HCT116 (cell line): ENCODE measurements at regions not wholly inside any gene's neighbourhood (a gene's known extent, or its start where the extent isn't known, plus 50 kb on each side); places are given as distances from the start of the nearest gene placed in this dataset.

Source experiments
- ATAC-seq: fragments of 200-7000 bp; cut with Tn5 transposase; 2 replicates; pipeline ENCODE4 v1.9.1; 2020; ENCODE audit warnings: mild to moderate bottlenecking, moderate library complexity
- BruUV-seq: library from RNA; stranded (reverse); fragments of 400-500 nt; replicated peaks from 2 replicates; lab custom pipeline; 2021; lab: Mats Ljungman, UMichigan
- CTCF ChIA-PET: fragments of 300-600 bp; sonication (Branson Sonifier 250); formaldehyde crosslinking; loops from one replicate; lab custom pipeline; 2021; ENCODE audit warnings: antibody characterized with exemption; lab: Charles Lee
- POLR2A ChIA-PET: fragments of 300-600, 350-600 bp; sonication (Branson Sonifier 250); formaldehyde crosslinking; loops from one replicate; lab custom pipeline; 2021; ENCODE audit warnings: antibody characterized with exemption; lab: Charles Lee
- RAD21 ChIA-PET, 2 experiments: fragments of 300-600 bp; sonication (Branson Sonifier 250); formaldehyde crosslinking; loops; one replicate each; lab custom pipeline; 2023; ENCODE audit warnings: low total read pairs in 2 of 2; ENCODE audit not compliant: uncharacterized antibody in 2 of 2, unreplicated experiment in 2 of 2, low non-redundant PET in 1 of 2; lab: Charles Lee
- DNase-seq: peaks from one replicate; pipeline ENCODE4 v3.0.0-alpha.2; 2010; ENCODE audit warnings: low read depth, low spot score
- H2AFZ ChIP-seq: fragments of 200-600 bp; shearing (Covaris generic), sonication (generic); 2 replicates; pipeline ENCODE4 v1.6.1; 2017; ENCODE audit warnings: low read depth, mixed run types, mixed read lengths, antibody characterized with exemption, low read length; ENCODE audit not compliant: poor library complexity, severe bottlenecking
- H3K27ac ChIP-seq: 2 replicates; pipeline ENCODE4 v1.5.1; 2012; ENCODE audit warnings: low read depth, low read length
- H3K27me3 ChIP-seq: fragments of 200-600 bp; sonication (generic); 2 replicates; pipeline ENCODE4 v1.6.1; 2016; ENCODE audit warnings: mixed run types, low read length, mixed read lengths; ENCODE audit not compliant: insufficient read depth
- H3K36me3 ChIP-seq, 2 experiments: fragments of 200-500 bp in 1 of 2; fragments of 200-600 bp in 1 of 2; sonication (Bioruptor generic) in 1 of 2; sonication (generic) in 1 of 2; 2 replicates each; pipeline versions ENCODE4 v1.5.1 to v1.6.1; 2014 to 2016; ENCODE audit warnings: low read length in 2 of 2, inconsistent platforms in 1 of 2, mixed read lengths in 1 of 2, mixed run types in 1 of 2; ENCODE audit not compliant: insufficient read depth in 2 of 2, control insufficient read depth in 1 of 2
- H3K4me1 ChIP-seq, 2 experiments: fragments of 200-600 bp in 1 of 2; sonication (generic) in 1 of 2; 2 replicates each; pipeline versions ENCODE4 v1.5.1 to v1.6.1; 2012 to 2017; ENCODE audit warnings: low read length in 2 of 2, inconsistent platforms in 1 of 2, mild to moderate bottlenecking in 1 of 2, mixed read lengths in 1 of 2, mixed run types in 1 of 2, moderate library complexity in 1 of 2; ENCODE audit not compliant: insufficient read depth in 2 of 2, control insufficient read depth in 1 of 2
- H3K4me2 ChIP-seq: fragments of 200-600 bp; sonication (generic); 2 replicates; pipeline ENCODE4 v1.6.1; 2017; ENCODE audit warnings: mixed run types, low read length, mixed read lengths
- H3K4me3 ChIP-seq, 2 experiments: fragments of 200-600 bp in 1 of 2; sonication (generic) in 1 of 2; replicated peaks in 1 of 2; 2 replicates each; pipeline ENCODE4 v1.5.1; 2011 to 2016; ENCODE audit warnings: low read length in 2 of 2, control low read depth in 1 of 2, low read depth in 1 of 2, mild to moderate bottlenecking in 1 of 2, mixed read lengths in 1 of 2, mixed run types in 1 of 2
- H3K79me2 ChIP-seq: fragments of 200-600 bp; sonication (generic); 2 replicates; pipeline ENCODE4 v1.6.1; 2017; ENCODE audit warnings: mild to moderate bottlenecking, mixed run types, low read length, moderate library complexity, mixed read lengths; ENCODE audit not compliant: insufficient read depth
- H3K9ac ChIP-seq: fragments of 200-600 bp; sonication (generic); 2 replicates; pipeline ENCODE4 v1.6.1; 2016; ENCODE audit warnings: low read length, mixed read lengths
- H3K9me2 ChIP-seq: fragments of 200-600 bp; sonication (generic), shearing (Covaris generic); 2 replicates; pipeline ENCODE4 v1.6.1; 2017; ENCODE audit warnings: mixed run types, mild to moderate bottlenecking, moderate library complexity; ENCODE audit not compliant: insufficient read depth
- H3K9me3 ChIP-seq, 2 experiments: fragments of 200-500 bp in 1 of 2; fragments of 200-600 bp in 1 of 2; sonication (Bioruptor generic) in 1 of 2; sonication (generic) in 1 of 2; 2 replicates each; pipeline ENCODE4 v1.6.1; 2014 to 2017; ENCODE audit warnings: low read length in 2 of 2, mixed read lengths in 2 of 2, inconsistent platforms in 1 of 2, low read depth in 1 of 2, mild to moderate bottlenecking in 1 of 2, mixed run types in 1 of 2, moderate library complexity in 1 of 2; ENCODE audit not compliant: control insufficient read depth in 1 of 2, insufficient read depth in 1 of 2
- H4K20me1 ChIP-seq: fragments of 200-600 bp; sonication (generic), shearing (Covaris generic); 2 replicates; pipeline ENCODE4 v1.6.1; 2017; ENCODE audit warnings: mixed run types, mild to moderate bottlenecking, moderate library complexity; ENCODE audit not compliant: insufficient read depth
- CBX3 ChIP-seq: IDR thresholded peaks from 2 replicates; pipeline ENCODE4 v1.6.1; 2012; ENCODE audit warnings: low read depth
- ELF1 ChIP-seq: IDR thresholded peaks from 2 replicates; pipeline ENCODE4 v1.6.1; 2012; ENCODE audit warnings: low read depth, borderline replicate concordance
- POLR2AphosphoS5 ChIP-seq: IDR thresholded peaks from 2 replicates; pipeline ENCODE4 v1.6.1; 2011; ENCODE audit warnings: mild to moderate bottlenecking, low read depth, low read length, moderate library complexity
- SIN3A ChIP-seq: IDR thresholded peaks from 2 replicates; pipeline ENCODE4 v1.6.1; 2012; ENCODE audit warnings: low read depth
- ZFX ChIP-seq: fragments of 450-650 bp; IDR thresholded peaks from 2 replicates; pipeline ENCODE4 v1.6.1; 2017
- intact Hi-C: fragments of 100-400 bp; cut with micrococcal nuclease; formaldehyde crosslinking; loops from 2 replicates; pipeline ENCODE4 v1.10.0; 2022
- TF ChIP-seq, protein P1 (sequence below): IDR thresholded peaks from 2 replicates; pipeline ENCODE4 v1.6.1; 2012; ENCODE audit warnings: low read depth
- TF ChIP-seq, protein P2 (sequence below): IDR thresholded peaks from 2 replicates; pipeline ENCODE4 v1.6.1; 2012

DNA sequence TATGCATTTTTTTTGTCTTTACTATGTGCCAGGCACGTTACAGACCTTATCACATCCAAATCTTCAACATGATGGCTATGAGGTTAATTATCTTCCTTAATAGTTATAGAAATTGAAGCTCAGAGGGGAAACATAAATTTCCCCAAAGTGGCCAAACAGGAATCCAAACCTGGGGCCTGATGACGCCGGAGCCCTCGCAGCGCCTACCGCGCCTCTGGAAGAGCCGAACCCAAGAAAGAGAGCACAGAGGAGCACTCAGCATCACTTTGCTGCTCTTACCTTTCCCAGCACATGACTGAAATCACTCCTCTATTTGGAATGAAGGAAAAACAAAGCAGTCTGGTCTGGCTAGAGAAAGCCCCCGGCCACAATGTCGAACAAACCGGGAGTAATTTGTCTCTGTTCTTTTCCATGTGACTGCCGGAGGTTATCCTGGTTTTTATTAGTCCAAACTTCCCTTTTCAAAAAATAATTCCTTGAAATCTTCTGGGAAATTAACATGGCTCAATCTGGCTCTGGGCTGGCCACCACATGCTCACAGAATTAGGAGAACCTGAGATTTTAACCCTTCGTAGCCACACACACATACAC, 195.5 kb downstream of the ADSS2 start:
- H3K9me2 ChIP-seq = no peaks in the 10 kb centered on the region
- ChIA-PET CTCF (no interaction called here), RAD21 (no interaction called here), POLR2A (no interaction called here)
- H3K9me3 ChIP-seq = no peaks in the 10 kb centered on the region
- BruUV-seq = no TSS peak
- H3K79me2 ChIP-seq = no peaks in the 10 kb centered on the region
- H2AFZ ChIP-seq = no peak overlapping the region
- H3K27me3 ChIP-seq = no peaks in the 10 kb centered on the region; the same call in 1 of the 2 replicates
- no peak overlapping the region for H3K4me3 ChIP-seq
- TF ChIP-seq ELF1 (no peak), SIN3A (no peak), CBX3 (no peak)
- TF ChIP-seq, protein P1, sequence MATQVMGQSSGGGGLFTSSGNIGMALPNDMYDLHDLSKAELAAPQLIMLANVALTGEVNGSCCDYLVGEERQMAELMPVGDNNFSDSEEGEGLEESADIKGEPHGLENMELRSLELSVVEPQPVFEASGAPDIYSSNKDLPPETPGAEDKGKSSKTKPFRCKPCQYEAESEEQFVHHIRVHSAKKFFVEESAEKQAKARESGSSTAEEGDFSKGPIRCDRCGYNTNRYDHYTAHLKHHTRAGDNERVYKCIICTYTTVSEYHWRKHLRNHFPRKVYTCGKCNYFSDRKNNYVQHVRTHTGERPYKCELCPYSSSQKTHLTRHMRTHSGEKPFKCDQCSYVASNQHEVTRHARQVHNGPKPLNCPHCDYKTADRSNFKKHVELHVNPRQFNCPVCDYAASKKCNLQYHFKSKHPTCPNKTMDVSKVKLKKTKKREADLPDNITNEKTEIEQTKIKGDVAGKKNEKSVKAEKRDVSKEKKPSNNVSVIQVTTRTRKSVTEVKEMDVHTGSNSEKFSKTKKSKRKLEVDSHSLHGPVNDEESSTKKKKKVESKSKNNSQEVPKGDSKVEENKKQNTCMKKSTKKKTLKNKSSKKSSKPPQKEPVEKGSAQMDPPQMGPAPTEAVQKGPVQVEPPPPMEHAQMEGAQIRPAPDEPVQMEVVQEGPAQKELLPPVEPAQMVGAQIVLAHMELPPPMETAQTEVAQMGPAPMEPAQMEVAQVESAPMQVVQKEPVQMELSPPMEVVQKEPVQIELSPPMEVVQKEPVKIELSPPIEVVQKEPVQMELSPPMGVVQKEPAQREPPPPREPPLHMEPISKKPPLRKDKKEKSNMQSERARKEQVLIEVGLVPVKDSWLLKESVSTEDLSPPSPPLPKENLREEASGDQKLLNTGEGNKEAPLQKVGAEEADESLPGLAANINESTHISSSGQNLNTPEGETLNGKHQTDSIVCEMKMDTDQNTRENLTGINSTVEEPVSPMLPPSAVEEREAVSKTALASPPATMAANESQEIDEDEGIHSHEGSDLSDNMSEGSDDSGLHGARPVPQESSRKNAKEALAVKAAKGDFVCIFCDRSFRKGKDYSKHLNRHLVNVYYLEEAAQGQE = no peak
- ATAC-seq (no peak), DNase-seq (no peak)
- no peak overlapping the region for H3K9ac ChIP-seq
- no peaks in the 10 kb centered on the region for H3K36me3 ChIP-seq
- no peak overlapping the region for H3K4me2 ChIP-seq
- H3K27ac ChIP-seq = no peak overlapping the region
- H4K20me1 ChIP-seq = no peaks in the 10 kb centered on the region
- intact Hi-C loops = no loop called here
- H3K4me1 ChIP-seq = no peaks in the 10 kb centered on the region

DNA sequence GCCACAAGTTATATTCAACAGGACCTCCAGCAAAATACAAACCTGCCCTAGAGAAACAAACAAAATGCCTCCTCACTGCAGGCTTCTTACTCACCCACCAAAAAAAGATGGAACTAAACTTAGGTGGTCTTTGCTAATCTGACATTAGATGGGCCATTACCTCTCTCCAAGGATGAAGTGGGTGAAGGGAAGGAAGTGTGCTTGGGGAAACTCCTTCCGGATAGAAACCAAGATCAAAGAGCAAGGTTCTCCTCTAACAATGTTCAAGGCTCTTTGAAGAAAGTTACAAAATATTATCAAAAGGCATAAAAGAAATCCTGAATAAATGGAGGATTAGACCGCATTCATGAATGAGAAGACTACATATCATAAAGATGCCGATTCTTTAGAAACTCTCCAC, 187.5 kb downstream of the ADSS2 start:
- H4K20me1 ChIP-seq = no peaks in the 10 kb centered on the region
- intact Hi-C loops = no loop called here
- BruUV-seq = no TSS peak
- ChIA-PET RAD21 (no interaction called here), CTCF (no interaction called here), POLR2A (no interaction called here)
- no peaks in the 10 kb centered on the region for H3K36me3 ChIP-seq
- H3K27ac ChIP-seq = no peak overlapping the region
- no peak overlapping the region for H3K4me2 ChIP-seq
- H3K9ac ChIP-seq = no peak overlapping the region
- no peaks in the 10 kb centered on the region for H3K9me3 ChIP-seq
- H3K4me1 ChIP-seq = no peaks in the 10 kb centered on the region
- no peak for DNase-seq
- H3K4me3 ChIP-seq = no peak overlapping the region
- TF ChIP-seq POLR2AphosphoS5 = no peak
- no peak for TF ChIP-seq ZFX
- TF ChIP-seq, protein P2, sequence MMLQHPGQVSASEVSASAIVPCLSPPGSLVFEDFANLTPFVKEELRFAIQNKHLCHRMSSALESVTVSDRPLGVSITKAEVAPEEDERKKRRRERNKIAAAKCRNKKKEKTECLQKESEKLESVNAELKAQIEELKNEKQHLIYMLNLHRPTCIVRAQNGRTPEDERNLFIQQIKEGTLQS = no peak
- peaks cover 17% of the 10 kb centered on the region for H3K27me3 ChIP-seq
- no peak for ATAC-seq
- no peaks in the 10 kb centered on the region for H3K79me2 ChIP-seq
- H2AFZ ChIP-seq = no peak overlapping the region
- no peaks in the 10 kb centered on the region for H3K9me2 ChIP-seq
